ENCODE measurements at regions not wholly inside any gene's neighbourhood (a gene's known extent, or its start where the extent isn't known, plus 50 kb on each side); places are given as distances from the start of the nearest gene placed in this dataset.

DNA sequence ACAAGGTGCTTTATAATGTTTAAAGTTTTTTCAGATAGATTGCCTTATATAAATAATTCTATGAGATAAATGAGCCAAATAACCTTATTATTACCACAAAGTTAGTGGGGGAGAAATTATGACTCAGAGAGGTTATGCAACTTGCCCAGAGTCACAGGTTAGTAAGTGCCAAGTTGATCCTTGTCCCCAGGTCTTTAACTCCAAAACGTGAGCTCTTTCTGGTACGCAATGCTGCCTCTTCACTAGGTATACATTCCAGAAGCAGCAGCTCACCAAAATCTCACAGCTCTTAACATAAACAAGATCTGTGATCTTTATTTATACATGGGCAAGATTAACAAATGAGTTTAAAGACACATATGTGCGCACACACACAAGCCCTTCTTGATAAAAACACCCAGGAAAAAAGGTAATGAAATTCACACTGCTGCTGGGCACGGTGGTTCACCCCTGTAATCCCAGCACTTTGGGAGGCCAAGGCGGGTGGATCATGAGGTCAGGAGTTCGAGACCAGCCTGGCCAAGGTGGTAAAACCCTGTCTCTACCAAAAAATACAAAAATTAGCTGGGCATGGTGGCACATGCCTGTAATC is 59.8 kb upstream of the NR2F2 start:
- TF ChIP-seq, protein P1, sequence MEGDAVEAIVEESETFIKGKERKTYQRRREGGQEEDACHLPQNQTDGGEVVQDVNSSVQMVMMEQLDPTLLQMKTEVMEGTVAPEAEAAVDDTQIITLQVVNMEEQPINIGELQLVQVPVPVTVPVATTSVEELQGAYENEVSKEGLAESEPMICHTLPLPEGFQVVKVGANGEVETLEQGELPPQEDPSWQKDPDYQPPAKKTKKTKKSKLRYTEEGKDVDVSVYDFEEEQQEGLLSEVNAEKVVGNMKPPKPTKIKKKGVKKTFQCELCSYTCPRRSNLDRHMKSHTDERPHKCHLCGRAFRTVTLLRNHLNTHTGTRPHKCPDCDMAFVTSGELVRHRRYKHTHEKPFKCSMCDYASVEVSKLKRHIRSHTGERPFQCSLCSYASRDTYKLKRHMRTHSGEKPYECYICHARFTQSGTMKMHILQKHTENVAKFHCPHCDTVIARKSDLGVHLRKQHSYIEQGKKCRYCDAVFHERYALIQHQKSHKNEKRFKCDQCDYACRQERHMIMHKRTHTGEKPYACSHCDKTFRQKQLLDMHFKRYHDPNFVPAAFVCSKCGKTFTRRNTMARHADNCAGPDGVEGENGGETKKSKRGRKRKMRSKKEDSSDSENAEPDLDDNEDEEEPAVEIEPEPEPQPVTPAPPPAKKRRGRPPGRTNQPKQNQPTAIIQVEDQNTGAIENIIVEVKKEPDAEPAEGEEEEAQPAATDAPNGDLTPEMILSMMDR (IDR thresholded peaks at IDR 0.05) = no peak
- TF ChIP-seq POLR2A (IDR thresholded peaks at IDR 0.05) = no peak
- Histone ChIP-seq H3K4me3 (no peak overlapping the region), H3K9me3 (no peaks in the 10 kb centered on the region), H3K27ac (no peak overlapping the region), H3K4me1 (no peaks in the 10 kb centered on the region), H3K27me3 (no peaks in the 10 kb centered on the region), H3K36me3 (no peaks in the 10 kb centered on the region)
- intact Hi-C loops (cut with DNase I; ENCODE audit: low total_unique reads) = no loop called here
- DNase-seq = no peak

DNA sequence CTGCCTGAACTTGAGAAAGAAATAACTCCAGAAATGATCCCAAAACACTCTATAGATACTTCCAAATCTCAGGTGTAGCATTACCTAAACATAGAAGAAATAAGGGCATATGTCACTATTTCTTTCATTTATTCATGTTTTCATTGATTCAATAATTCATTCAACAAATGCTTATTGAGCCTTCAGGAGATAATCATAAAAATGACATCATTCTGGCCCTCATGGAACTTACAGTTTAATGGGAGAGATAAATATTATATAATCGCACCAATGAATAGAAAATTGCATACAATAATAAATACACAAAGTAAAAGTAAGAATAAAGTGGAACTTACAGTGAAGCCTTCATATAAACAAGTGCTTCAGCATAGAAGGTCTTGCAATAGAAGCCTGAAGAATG is 58.1 kb upstream of the NR2F2 start:
- Histone ChIP-seq H3K4me3 (no peak overlapping the region), H3K36me3 (no peaks in the 10 kb centered on the region), H3K9me3 (no peaks in the 10 kb centered on the region), H3K27ac (no peak overlapping the region), H3K27me3 (no peaks in the 10 kb centered on the region), H3K4me1 (no peaks in the 10 kb centered on the region)
- DNase-seq = no peak
- intact Hi-C loops (cut with DNase I; ENCODE audit: low total_unique reads) = no loop called here
- TF ChIP-seq, protein P1 (IDR thresholded peaks at IDR 0.05) = no peak

DNA sequence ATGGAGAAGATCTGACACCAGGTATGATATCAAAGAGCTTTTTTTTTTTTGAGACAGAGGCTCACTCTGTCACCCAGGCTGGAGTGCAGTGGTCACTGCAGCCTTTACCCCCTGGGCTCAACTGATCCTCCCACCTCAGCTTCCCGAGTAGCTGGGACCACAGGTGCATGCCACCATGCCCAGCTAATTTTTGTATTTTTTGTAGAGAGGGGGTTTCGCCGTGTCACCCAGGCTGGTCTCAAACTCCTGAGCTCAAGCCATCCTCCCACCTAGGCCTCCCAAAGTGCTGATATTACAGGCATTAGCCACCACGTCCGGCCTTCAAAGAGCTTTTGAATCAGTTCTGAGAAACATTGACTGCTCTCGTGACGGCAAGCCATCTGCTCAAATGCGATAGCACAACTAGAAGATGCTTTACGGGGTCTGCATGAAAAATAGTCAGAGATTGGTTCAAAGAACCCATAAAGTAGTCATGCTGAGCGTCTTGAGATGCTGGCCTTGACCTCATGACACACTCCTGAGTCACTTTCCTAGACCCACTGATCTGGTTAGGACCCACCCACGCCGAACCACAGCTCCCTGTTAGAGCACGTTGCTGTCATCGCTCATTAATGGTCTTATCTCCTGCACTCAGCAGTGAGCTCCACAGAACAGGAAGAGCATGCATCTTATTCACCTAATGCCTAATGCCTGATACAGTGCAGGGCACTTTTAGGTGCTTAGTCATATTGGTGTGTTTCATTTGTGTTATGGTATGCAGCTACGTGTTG is 57.0 kb upstream of the NR2F2 start:
- Histone ChIP-seq H3K36me3 (no peaks in the 10 kb centered on the region), H3K4me1 (no peaks in the 10 kb centered on the region), H3K27ac (no peak overlapping the region), H3K4me3 (no peak overlapping the region), H3K9me3 (no peaks in the 10 kb centered on the region), H3K27me3 (no peaks in the 10 kb centered on the region)
- TF ChIP-seq POLR2A (IDR thresholded peaks at IDR 0.05) = no peak
- TF ChIP-seq, protein P1 (IDR thresholded peaks at IDR 0.05) = no peak
- intact Hi-C loops (cut with DNase I; ENCODE audit: low total_unique reads) = no loop called here
- DNase-seq = no peak

DNA sequence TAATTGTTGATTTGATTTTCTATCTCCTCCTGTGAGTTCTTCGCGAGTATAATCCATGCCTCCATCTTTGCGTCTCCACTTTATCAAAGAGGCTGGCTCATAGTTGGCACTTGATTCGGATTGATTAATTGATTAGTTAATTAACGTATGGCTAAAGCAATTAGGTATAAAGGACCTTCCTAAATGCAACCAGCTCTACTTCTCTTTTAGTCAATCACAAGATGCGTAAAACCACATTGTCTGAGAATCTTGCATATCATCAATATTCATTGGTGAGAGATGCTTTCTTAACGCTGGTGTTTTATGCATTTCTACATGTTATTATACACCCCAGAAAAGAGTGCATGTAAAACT is 56.4 kb upstream of the NR2F2 start:
- Histone ChIP-seq H3K36me3 (no peaks in the 10 kb centered on the region), H3K27me3 (no peaks in the 10 kb centered on the region), H3K4me1 (no peaks in the 10 kb centered on the region), H3K27ac (no peak overlapping the region), H3K4me3 (no peak overlapping the region), H3K9me3 (no peaks in the 10 kb centered on the region)
- TF ChIP-seq, protein P1 (IDR thresholded peaks at IDR 0.05) = no peak
- no peak for TF ChIP-seq POLR2A (IDR thresholded peaks at IDR 0.05)
- no peak for DNase-seq
- intact Hi-C loops (cut with DNase I; ENCODE audit: low total_unique reads) = no loop called here

DNA sequence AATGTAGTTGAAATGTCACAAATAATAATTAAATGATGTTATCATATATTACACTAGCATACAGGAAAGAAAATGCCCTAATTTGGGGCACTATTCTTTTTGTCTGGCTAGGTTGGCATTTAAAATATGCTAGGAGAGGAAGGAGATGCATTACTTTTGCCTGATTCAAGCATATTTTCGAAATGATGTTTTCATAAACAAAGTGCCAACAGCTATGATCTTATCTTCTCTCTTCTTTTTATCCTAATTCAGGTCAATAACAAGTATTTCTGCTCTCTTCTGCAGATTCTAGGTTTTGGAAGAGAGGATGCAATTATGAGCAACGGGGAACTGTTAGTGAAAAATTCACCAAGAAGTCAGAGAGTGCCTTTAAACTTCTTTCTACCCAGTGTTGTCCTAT is 55.8 kb upstream of the NR2F2 start:
- Histone ChIP-seq H3K4me1 (no peaks in the 10 kb centered on the region), H3K4me3 (no peak overlapping the region), H3K27ac (no peak overlapping the region), H3K9me3 (no peaks in the 10 kb centered on the region), H3K27me3 (no peaks in the 10 kb centered on the region), H3K36me3 (no peaks in the 10 kb centered on the region)
- TF ChIP-seq POLR2A (IDR thresholded peaks at IDR 0.05) = no peak
- TF ChIP-seq, protein P1 (IDR thresholded peaks at IDR 0.05) = no peak
- DNase-seq = no peak
- intact Hi-C loops (cut with DNase I; ENCODE audit: low total_unique reads) = no loop called here

Data from uterus (tissue), 3 donors.